ENCODE measurements at regions not wholly inside any gene's neighbourhood (a gene's known extent, or its start where the extent isn't known, plus 50 kb on each side); places are given as distances from the start of the nearest gene placed in this dataset.

DNA sequence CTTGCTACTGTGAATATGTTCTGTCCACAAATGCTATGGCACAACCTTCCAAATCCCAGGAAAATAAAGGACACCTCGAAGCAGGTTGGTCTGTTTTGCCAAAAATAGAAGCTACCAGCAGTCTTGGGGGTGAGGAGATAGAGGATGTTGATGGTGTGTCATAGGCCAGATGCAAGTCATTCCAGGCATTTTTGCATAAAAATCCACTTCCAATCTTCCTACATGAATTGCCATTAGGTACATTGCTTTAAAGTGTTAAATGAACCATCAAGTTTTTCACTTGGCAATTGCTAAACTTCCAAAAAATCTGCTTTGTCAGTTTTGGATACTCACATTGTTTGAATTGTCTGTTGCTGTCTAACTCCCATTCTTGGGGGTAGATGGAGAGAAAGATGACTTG is 295.4 kb downstream of the MYCN start:
- TF ChIP-seq TAF1 (IDR thresholded peaks at IDR 0.05; ENCODE audit: borderline replicate concordance, insufficient read depth, low read length) (no peak), SIN3A (IDR thresholded peaks at IDR 0.05; ENCODE audit: borderline replicate concordance, insufficient read depth, low read length) (no peak), REST (IDR thresholded peaks at IDR 0.05; ENCODE audit: insufficient read depth in 1 of 2, low read depth in 2 of 2, low read length in 2 of 2) (no peak), FOXP2 (optimal IDR thresholded peaks at IDR 0.05; ENCODE audit: borderline replicate concordance, extremely low read depth, extremely low read length, insufficient read depth) (no peak), POLR2AphosphoS5 (IDR thresholded peaks at IDR 0.05; ENCODE audit: low read depth, low read length) (no peak)

GRCh38 chr2:16228951-16229350 is 288.6 kb downstream of the MYCN start:
- TF ChIP-seq REST (IDR thresholded peaks at IDR 0.05; ENCODE audit: insufficient read depth in 1 of 2, low read depth in 2 of 2, low read length in 2 of 2) (no peak), TAF1 (IDR thresholded peaks at IDR 0.05; ENCODE audit: borderline replicate concordance, insufficient read depth, low read length) (no peak), POLR2AphosphoS5 (IDR thresholded peaks at IDR 0.05; ENCODE audit: low read depth, low read length) (no peak), FOXP2 (optimal IDR thresholded peaks at IDR 0.05; ENCODE audit: borderline replicate concordance, extremely low read depth, extremely low read length, insufficient read depth) (no peak), SIN3A (IDR thresholded peaks at IDR 0.05; ENCODE audit: borderline replicate concordance, insufficient read depth, low read length) (no peak)

GRCh38 chr2:16228471-16228870 is 288.1 kb downstream of the MYCN start:
- TF ChIP-seq POLR2AphosphoS5 (IDR thresholded peaks at IDR 0.05; ENCODE audit: low read depth, low read length) (no peak), TAF1 (IDR thresholded peaks at IDR 0.05; ENCODE audit: borderline replicate concordance, insufficient read depth, low read length) (no peak), FOXP2 (optimal IDR thresholded peaks at IDR 0.05; ENCODE audit: borderline replicate concordance, extremely low read depth, extremely low read length, insufficient read depth) (no peak), REST (IDR thresholded peaks at IDR 0.05; ENCODE audit: insufficient read depth in 1 of 2, low read depth in 2 of 2, low read length in 2 of 2) (no peak), SIN3A (IDR thresholded peaks at IDR 0.05; ENCODE audit: borderline replicate concordance, insufficient read depth, low read length) (no peak)

DNA sequence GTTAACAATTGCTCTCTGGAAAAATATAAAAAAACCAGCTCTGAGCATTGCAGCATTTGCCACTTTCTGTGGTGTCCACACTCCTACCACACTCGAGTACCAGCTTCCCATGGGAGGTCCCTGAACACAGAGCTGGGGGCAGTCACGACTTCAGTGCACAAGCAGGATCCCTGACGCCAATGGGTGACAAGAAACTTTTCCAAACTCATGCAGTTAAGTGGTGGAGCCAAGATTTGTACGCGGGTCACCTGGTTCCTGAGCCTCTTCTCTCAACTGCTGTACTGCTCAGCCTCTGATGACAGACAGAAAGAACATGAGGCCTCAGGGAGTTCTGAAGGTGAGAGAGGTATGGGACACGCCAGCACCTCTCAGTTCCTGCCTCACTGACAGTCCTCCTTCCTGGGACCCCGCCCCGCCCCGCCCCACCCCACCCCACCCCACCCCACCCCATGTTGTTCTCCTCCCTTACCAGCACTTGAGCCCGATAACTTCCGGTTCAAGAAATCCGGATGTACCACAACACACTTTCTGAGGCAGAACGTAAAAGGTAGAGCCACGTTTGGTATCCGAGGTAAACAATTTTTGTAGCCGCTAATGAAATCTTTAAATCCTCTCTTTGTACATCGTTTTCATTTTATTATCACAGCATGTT is 287.6 kb downstream of the MYCN start:
- TF ChIP-seq SIN3A (IDR thresholded peaks at IDR 0.05; ENCODE audit: borderline replicate concordance, insufficient read depth, low read length): no peak
- no peak for TF ChIP-seq TAF1 (IDR thresholded peaks at IDR 0.05; ENCODE audit: borderline replicate concordance, insufficient read depth, low read length)
- TF ChIP-seq FOXP2 (optimal IDR thresholded peaks at IDR 0.05; ENCODE audit: borderline replicate concordance, extremely low read depth, extremely low read length, insufficient read depth): no peak
- TF ChIP-seq POLR2AphosphoS5 (IDR thresholded peaks at IDR 0.05; ENCODE audit: low read depth, low read length): no peak
- no peak for TF ChIP-seq REST (IDR thresholded peaks at IDR 0.05; ENCODE audit: insufficient read depth in 1 of 2, low read depth in 2 of 2, low read length in 2 of 2)
